Lung microvascular endothelial cell (primary cell): ENCODE measurements at regions not wholly inside any gene's neighbourhood (a gene's known extent, or its start where the extent isn't known, plus 50 kb on each side); places are given as distances from the start of the nearest gene placed in this dataset.

ENCODE experiments used
- DNase-seq, 2 donors: peaks; one replicate each; pipeline versions ENCODE4 v3.0.0 to v3.0.0-alpha.2; 2010; ENCODE audit warnings: low read depth in 2 of 2

DNA sequence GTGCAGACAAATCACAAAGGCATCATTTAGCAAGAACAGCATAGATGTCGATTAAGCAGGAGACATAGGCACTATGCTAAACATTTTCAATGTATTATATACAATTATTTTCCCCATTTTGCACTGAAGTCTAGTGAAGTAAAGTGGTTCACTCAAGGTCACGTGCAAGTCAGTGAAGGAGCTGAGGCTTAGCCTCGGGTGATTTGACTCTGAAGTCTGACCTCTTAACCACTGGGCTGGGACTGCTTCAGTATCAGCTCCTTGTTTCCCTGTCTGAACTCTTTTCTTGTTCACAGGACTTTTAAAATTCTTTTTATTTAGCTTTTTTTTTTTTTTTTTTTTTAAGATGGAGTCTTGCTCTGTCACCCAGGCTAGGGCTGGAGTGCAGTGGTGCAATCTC is 262.7 kb downstream of the DRD1 start:
- no peak for DNase-seq

DNA sequence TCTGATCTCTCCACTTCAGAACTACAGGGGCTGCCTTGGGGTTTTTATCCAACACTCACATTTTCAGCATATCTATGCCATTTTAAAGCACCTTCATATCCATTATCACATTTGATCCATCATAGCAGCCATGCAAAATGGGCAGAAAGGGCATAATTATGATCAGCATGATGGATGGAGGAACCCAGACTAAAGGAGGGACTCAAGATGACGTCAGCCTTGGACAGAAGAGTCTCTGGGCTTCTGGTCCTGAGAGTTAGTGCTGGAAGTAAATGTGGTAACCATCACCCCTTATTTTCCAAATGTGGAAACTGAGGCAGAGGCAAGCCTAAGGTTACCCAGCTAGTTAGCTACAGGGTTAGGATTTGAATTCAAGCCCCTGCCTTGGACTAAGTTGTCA is 273.1 kb downstream of the DRD1 start:
- DNase-seq, result no peak

DNA sequence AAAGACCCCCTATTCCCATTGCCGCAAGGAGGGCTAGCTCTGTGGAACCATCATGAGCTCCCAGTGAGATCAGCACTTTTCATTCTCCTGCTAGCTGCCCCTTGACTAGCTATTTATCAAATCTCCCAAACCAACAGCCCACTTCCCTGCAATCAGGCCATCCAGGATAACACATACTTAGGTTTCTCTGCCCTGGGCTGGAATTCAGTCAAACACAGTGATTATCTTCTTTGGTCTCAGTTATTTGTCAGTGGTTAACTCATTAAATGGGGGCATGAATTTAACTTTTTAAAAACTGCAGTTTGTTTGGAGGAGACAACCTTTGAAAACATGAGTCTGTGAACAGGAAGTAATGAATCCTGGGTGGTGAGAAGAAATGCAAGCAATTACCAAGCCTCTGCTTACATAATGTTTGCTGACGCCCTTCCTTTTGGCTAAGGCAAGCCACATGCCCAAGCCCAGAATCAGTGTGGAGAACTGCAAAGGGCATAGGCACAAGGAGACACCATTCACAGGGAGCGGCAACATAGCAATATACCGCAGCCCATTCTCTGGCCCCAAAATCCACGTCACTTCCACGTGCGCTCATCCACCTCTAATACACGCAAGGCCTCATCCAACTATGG is 275.0 kb downstream of the DRD1 start:
- DNase-seq, result no peak

DNA sequence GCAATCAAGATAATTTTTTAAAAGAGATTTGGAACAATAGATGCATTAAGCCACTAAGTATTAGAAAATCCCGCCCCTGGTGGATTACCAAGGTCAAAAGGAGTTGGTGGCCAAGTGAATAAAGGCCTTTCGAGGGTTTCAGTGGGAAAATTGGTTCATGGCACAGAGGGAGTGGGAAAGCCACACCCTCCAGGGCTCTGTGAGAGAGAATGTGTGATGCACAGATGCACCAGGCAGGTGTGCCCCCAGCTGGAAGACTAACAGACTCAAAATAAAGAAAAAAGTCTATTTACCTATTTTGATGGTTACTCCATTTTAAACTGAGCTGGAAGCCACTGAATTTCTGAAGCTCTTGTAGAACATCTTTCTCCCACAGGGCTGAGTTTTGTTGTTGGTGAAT is 278.0 kb downstream of the DRD1 start:
- no peak for DNase-seq

DNA sequence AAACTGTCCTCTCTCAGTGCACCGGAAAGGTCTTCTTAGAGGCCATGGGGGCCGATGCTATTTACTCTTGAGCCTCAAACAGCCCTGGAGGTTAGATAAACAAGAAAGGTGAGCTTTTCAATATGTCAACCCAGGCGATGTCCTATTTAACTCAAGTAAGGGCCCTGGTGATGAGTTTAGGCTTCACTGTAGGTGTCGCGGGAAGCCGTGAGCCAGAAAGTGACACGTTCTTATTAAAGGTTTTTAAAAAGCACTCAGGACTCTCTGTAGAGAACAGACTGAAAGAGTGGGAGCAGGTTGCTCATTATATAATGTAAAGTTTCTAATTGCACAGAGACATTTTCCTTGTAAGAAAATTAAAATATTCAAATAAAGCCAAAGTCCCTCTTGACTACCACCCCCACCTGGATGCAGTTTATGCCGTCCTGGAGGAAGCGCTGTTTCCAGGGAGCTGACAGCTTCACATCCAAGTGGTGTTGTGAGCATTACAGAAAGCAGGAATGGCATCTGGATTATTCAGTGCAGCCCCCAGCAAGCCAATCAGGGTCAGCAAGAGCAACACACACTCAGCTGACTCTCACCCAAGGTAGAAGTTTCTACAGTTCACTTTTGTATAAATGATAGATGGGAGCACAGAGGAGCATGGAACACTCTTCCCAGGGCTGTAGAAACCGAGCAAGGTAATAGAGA is 280.3 kb downstream of the DRD1 start:
- DNase-seq, result no peak

DNA sequence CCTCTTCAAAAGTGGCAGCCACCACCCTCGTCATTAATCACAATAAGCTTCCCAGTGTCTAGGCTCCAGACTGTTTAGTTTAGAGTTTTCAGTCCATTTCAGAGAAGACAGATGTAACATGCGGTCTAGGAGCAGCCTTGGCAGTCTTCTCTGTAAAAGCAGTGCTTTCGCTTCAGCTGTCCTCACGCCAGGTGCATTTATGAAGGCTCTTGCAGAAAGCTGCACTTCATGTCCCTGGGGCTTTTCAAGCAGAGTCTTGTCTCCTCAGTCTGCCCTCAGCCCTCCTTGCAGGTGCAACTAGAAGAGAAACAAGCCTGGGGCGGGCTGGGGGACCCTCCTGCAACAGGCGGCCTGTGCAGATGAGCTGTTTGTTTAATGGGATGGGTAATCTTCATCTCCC is 281.9 kb downstream of the DRD1 start:
- DNase-seq, result no peak

DNA sequence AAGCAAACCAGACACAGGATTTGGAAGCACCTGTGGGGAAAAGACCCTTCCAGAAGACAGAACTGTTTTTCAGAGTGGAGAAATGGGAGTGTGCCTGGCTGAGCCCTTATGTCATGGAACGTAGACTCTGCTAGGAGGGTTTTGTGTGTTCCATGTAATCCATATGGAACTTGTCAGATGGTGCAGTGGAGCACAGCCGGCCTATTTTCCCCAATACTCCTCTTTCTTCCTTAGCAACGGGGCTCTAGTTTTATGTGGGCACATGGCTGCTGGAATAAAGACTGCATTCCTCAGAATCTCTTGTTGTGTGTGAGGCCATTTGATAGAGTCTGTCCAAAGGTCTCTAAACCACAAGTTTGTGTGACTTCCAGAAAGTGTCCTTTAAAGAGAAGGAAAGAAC is 284.0 kb downstream of the DRD1 start:
- no peak for DNase-seq

DNA sequence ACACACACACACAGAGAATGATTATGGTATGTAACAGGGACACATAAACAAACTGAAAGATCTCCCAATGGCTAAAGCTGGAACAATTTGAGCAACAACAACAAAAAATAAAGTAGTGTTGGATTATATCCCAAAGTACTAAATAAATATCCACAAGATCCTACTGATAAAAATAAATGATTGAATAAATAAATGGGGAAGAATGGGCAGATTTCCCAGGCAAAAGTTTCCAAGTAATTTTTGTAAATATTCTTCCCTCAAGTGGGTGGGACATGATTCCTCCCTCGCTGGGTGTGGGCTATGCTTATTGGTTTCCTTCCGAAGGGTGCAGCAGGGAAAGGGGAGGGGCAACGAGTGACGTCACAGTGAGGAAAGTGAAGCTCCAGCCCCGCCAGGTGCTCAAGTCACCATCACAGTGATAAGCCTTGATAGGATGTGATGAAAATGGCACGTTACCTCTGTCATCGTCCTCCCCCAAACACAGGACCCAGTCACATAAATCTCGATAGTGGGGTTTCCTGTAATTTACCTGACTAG is 295.3 kb downstream of the DRD1 start:
- no peak for DNase-seq

DNA sequence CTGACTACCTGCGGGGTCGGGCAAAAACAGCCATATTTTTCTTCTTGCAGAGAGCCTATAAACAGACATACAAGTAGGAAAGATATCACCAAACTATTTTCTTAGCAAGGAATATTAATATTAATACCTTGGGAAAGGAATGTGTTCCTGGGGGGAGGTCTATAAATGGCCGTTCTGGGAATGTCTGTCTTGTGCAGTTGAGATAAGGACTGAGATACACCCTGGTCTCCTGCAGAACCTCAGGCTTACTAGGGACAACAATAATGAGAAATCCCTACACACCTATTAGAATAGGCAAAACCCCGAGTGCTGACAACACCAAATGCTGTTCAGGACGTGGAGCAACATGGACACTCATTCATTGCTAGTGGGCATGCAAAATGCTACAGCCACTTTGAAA is 297.2 kb downstream of the DRD1 start:
- no peak for DNase-seq

DNA sequence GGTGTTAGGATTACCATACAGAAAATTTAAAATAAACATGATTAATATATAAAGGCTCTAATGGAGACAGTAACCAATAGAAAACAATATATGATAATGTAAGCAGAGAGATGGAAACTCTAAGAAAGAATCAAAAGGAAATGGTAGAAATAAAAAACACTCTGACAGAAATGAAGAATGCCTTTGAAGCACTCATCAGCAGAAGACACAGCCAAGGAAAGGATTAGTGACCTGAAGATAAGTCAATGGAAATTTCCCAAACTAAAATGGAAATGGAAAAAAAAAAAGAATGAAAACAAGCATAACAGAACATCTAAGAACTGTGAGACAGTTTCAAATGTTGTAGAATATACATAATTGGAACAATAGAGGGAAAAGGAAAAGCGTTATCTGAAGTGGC is 302.6 kb downstream of the DRD1 start:
- no peak for DNase-seq

DNA sequence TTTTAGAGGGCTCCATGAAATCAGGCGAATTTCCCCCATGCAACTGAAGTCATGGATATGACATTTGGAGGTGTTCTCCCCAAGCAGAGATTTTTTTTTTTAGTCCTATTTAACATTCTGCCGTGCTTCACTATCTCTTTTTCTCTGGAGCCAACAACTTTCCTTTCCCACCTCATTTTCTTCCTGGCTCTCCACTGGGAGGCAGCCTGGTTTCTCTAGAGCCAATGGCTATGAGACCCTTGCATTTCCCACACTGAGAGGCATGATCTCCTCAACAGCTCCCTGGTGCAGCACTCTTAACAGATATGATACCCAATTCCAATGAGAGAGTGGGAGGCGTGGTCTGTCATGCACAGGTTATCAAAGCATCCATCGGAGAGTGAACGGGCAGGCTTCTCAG is 310.8 kb downstream of the DRD1 start:
- DNase-seq, result no peak

DNA sequence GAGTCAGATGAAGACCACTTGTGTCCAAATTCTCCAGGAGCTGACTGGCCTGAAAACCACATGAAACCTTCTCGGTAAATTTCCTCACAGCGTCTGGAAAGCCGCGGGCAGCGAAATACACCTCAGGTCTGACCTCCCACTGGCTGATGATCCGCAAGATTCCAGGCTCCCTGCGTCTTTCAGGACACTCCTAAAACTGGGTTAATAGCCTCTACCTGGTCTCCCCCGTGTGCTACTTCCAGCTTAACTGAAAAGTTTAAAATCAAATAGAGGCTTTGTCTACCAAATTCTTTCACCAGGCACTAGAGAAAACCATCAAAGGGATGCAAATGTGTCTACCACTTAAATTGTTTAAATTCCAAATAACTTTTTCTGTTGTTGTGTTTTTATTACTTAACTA is 312.6 kb downstream of the DRD1 start:
- no peak for DNase-seq

DNA sequence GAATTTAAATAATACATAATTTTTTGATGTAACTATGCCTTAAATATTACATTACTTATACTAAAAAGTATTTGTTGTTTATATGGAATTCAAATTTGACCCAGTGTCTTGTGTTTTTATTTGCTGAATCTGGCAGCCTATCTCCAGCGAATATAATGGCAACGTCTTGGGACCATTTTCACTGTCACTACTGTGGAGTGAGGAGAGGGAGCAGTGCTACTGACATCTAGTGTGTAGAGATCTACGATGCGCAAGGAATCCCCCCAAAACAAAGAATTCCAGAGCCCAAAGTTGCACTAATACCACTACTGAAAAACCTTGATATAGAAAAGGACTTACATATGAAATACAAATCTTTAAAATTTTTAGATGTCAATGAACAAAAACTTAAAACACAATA is 314.4 kb downstream of the DRD1 start:
- no peak for DNase-seq

DNA sequence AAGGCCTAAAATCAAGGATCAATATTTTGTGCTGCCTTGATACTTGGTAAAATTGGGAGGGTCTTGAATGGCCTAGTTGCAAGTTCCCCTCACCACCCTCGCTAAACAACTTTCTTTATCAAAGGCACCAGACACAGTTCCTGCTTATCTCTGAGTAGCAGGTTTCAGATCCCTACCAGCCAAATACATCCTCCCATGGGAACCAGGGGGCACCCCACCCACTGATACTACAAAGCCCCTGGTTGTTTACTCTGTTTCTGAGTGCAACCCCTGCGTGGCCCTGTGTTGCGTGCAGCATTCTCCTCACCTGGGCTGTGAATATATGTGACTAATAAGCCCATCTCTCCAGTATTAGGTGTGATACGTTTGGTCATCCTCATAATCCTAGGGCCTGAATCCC is 314.9 kb downstream of the DRD1 start:
- DNase-seq, result no peak

DNA sequence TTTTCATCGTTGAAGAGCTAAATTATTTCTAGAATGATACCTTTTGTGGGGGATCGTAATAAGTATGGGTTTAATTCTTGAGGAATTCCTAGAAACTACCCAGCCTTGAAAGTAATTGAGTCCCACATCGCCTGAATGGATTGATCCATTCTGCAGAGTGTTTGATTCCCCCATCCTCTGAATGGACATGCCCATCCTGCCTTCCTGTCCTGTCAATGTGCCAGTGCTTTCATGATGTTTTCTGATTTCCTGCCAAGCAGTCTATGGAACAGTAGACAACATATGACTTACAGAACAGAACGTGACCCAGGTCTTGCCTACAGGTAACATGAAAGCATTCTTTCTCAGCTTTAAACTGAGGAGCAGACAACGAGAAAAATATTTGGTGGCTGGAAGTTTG is 319.2 kb downstream of the DRD1 start:
- no peak for DNase-seq

DNA sequence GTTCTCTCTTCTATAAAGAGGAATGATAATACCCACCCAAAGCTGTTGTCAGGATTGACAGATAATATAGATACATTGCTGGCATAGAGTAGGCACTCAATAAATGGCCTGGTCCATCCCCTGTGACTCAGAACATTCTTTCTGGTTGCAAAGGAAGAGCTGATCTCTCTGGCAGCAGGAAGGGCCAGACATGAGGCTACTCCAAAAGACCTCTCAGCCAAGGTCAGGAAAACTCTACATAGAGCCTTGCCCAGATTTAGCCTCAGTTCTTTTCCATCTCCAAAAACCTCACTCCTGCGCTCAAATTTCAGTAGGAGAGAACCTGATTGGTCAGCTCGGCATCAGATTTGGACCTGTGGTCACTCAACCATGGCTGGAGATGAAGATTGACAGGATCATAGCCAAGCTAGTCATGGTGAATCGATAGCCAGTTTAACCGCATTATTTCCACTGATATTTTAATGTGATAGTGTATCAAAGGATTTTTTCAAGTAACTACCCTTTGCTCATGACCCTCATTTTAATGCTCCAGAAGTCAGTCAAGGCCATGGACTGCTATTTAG is 319.6 kb downstream of the DRD1 start:
- no peak for DNase-seq

DNA sequence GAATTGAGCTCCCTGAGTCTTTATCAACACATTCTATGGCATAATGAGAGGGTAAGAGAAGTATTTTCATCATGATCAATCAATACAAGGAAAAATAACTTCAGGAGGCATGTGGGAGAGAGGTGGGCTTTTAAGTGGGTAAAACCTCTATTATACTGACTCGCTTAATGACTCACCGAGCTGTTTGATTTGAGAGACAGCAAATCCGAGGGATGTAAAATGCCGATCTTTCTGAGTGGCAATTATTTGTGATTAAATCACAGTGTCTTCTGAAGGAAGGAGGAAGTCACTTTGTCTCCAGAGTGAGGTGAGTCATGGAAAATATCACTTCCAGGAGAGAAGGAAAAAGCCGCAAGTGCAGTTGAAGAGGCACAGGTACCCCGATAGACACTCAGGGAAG is 320.4 kb downstream of the DRD1 start:
- no peak for DNase-seq

DNA sequence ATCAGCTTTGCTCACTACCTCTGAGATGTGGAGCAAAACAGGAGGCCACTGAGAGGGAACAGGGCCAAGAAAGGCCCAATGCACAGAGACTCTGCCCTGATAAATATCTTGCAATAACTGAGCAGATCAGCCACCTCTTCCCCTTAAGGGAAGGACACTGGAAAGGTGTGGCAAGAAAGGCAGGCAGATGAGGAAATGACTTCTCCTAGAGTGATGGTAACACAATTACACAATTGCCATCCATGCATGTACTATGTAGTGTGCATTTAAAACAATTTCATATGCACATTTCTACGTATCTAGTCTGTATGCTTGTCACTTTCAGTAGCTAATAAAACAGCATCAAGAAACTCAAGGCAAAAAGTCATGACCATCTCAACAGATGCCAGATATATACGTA is 322.5 kb downstream of the DRD1 start:
- no peak for DNase-seq

DNA sequence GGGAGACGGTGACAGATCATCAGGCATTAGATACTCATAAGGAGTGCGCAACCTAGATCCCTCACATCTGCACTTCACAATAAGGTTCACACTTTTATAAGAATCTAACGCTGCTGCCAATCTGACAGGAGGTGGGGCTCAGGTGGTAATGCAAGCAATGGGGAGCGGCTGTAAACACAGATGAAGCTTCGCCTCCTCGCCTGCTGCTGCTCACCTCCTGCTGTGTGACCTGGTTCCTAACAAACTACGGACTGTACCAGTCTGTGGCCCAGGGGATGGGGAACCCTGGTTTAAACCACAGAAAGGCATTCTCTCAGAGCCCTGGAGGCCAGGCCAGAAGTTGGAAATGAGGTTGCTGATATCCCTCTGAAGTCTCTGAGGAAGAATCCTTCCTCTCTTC is 323.6 kb downstream of the DRD1 start:
- no peak for DNase-seq

DNA sequence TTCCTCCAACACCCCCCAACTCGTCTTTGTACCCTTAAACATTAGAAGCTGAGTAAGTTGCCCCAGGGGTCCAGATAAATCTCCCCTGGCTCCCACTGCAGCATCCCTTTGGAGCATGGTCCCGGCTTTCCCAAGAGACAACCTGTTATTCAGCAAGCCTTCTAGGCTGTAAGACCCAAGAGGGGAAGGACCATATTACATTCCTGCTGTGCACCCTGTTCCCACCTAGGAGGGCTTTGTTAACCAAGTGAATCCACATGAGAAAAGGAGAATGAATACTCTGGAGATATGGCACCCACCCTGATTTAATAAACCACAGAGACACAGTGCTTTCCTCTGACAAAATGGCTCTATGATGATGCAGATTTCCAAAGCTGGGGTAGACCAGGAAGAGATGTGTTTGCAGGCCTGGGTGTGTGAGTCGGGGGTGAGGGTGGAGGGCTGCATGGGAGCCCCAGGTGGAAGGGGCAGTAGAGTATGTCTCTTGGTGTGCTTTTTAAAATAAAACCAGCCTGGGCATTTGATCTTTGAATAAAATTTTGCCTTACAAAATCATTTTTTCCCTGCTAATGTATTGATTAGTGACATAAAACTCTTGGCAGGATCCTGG is 325.2 kb downstream of the DRD1 start:
- DNase-seq, result no peak

DNA sequence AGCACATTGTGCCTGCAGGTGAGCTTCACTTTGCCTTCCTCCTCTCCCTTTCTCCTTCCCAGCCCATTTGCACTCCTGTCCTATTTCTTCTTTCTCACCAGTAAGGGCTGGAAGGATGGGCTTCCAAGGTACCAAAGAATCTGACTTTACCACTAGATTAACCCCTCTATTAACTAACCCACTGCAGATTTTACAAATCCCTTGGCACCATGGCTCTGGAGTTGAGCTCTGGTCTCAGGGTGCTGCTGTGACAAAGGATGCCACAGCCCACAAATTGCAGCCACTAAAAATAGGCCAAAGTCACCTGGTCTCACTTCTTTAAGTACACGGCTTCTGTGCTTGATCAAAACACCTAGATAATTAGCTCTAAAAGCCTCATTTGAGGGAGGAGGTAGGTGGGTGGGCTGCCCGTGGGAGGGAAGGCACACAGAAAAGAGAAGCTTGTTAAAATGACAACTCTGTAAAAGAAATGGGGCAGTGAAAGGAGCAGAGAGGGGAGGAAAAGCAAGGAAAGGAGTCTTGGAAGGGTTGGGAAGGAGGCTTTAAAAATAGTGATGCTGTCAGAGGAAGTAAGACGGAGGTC is 327.4 kb downstream of the DRD1 start:
- DNase-seq, result no peak

DNA sequence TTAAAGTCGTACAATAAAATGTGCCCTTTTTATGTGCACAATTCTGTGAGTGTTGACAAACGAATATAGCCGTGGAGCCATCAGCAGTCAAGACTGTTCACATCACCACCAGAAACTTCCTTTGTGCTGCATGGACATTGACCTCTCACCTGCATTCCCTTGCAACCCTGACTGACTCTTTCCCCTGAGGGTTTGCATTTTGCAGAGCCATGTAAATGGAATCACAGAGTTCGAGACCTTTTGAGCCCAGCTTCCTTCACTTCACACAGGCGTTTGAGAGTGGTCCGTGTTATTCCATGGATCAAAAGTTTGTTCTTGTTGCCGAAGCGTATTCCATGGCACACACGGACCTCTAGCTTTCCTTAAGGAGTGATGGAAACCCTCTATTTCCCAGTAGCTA is 328.2 kb downstream of the DRD1 start:
- DNase-seq, result no peak
